ENCODE measurements at regions not wholly inside any gene's neighbourhood (a gene's known extent, or its start where the extent isn't known, plus 50 kb on each side); places are given as distances from the start of the nearest gene placed in this dataset.
A peak's percentile ranks its signal among the peaks of the same experiment; 100 is the strongest.
"Not testable (repeated sequence)": the region's sequence is repeated elsewhere in the genome, so short reads cannot be mapped to it uniquely, and the experiment has no call there.

- peak; percentile 3 for DNase-seq
Observed at GRCh38 chr3:29153811-29154210, 127.1 kb upstream of the RBMS3 start.

- no peak for DNase-seq
Observed at GRCh38 chr3:29156086-29156715, 124.7 kb upstream of the RBMS3 start.

GRCh38 chr3:29164825-29165224 is 116.0 kb upstream of the RBMS3 start:
- no peak for DNase-seq

- no peak for DNase-seq
Observed at GRCh38 chr3:29167180-29167579, 113.7 kb upstream of the RBMS3 start.

GRCh38 chr3:29168081-29168480 is 112.8 kb upstream of the RBMS3 start:
- no peak for DNase-seq

- DNase-seq, result no peak
Observed at GRCh38 chr3:29168696-29169095, 112.2 kb upstream of the RBMS3 start.

- DNase-seq, result no peak
Observed at GRCh38 chr3:29169451-29169850, 111.4 kb upstream of the RBMS3 start.

- no peak for DNase-seq
Observed at GRCh38 chr3:29171043-29171990, 109.6 kb upstream of the RBMS3 start.

- no peak for DNase-seq
Observed at GRCh38 chr3:29176501-29176900, 104.4 kb upstream of the RBMS3 start.

- DNase-seq, result no peak
Observed at GRCh38 chr3:29178809-29179793, 101.8 kb upstream of the RBMS3 start.

- no peak for DNase-seq
Observed at GRCh38 chr3:29181149-29181780, 99.6 kb upstream of the RBMS3 start.

GRCh38 chr3:29181872-29182271 is 99.0 kb upstream of the RBMS3 start:
- DNase-seq, result no peak

- DNase-seq, result not testable (repeated sequence)
Observed at GRCh38 chr3:29182828-29183227, 98.0 kb upstream of the RBMS3 start.

GRCh38 chr3:29183346-29184087 is 97.4 kb upstream of the RBMS3 start:
- DNase-seq, result no peak

GRCh38 chr3:29185706-29186105 is 95.2 kb upstream of the RBMS3 start:
- DNase-seq, result no peak

- DNase-seq, result no peak
Observed at GRCh38 chr3:29186131-29186599, 94.7 kb upstream of the RBMS3 start.

GRCh38 chr3:29186982-29187725 is 93.7 kb upstream of the RBMS3 start:
- DNase-seq, result no peak

- no peak for DNase-seq
Observed at GRCh38 chr3:29189328-29189727, 91.5 kb upstream of the RBMS3 start.

- DNase-seq, result no peak
Observed at GRCh38 chr3:29194139-29194538, 86.7 kb upstream of the RBMS3 start.

- DNase-seq, result no peak
Observed at GRCh38 chr3:29195056-29195455, 85.8 kb upstream of the RBMS3 start.

- no peak for DNase-seq
Observed at GRCh38 chr3:29201604-29202003, 79.3 kb upstream of the RBMS3 start.

Measured in CD4-positive, alpha-beta T cell treated with Interferon gamma for 1 hour (primary cell).